Sigmoid colon (tissue), 6 donors: ENCODE measurements at regions not wholly inside any gene's neighbourhood (a gene's known extent, or its start where the extent isn't known, plus 50 kb on each side); places are given as distances from the start of the nearest gene placed in this dataset.

Experiments used
- DNase-seq: peaks from one replicate; pipeline ENCODE4 v3.0.0-alpha.2; 2019
- H3K27ac ChIP-seq, 4 donors: fragments of 200-600 bp; sonication (generic); one replicate each; pipeline ENCODE4 v1.5.1; 2016 to 2019; ENCODE audit warnings: mild to moderate bottlenecking in 1 of 4
- H3K27me3 ChIP-seq, 3 donors: fragments of 200-600 bp; sonication (generic); one replicate each; pipeline ENCODE4 v1.5.1; 2019; ENCODE audit warnings: mild to moderate bottlenecking in 1 of 3
- H3K36me3 ChIP-seq, 4 donors: fragments of 200-600 bp; sonication (generic); one replicate each; pipeline ENCODE4 v1.5.1; 2016 to 2019
- H3K4me1 ChIP-seq, 4 donors: fragments of 200-600 bp; sonication (generic); one replicate each; pipeline ENCODE4 v1.5.1; 2017 to 2019
- H3K4me3 ChIP-seq, 4 donors: fragments of 200-600 bp; sonication (generic); one replicate each; pipeline ENCODE4 v1.5.1; 2017 to 2019; ENCODE audit warnings: mild to moderate bottlenecking in 2 of 4, moderate library complexity in 1 of 4
- H3K9me3 ChIP-seq, 4 donors: fragments of 200-600 bp in 3 of 4; sonication (generic) in 3 of 4; one replicate each; pipeline versions ENCODE4 v1.5.1 to v1.6.1; 2013 to 2019
- EP300 ChIP-seq, 4 donors: sonication (generic); formaldehyde crosslinking; IDR thresholded peaks; one replicate each; pipeline ENCODE4 v1.6.1; 2017; ENCODE audit warnings: antibody characterized with exemption in 4 of 4
- POLR2A ChIP-seq, 2 donors: fragments of 450-650 bp; IDR thresholded peaks; one replicate each; pipeline ENCODE4 v1.6.1; 2016; ENCODE audit warnings: antibody characterized with exemption in 2 of 2, mild to moderate bottlenecking in 2 of 2, moderate library complexity in 2 of 2
- POLR2AphosphoS5 ChIP-seq, 4 donors: sonication (generic); formaldehyde crosslinking; IDR thresholded peaks; one replicate each; pipeline ENCODE4 v1.6.1; 2017; ENCODE audit warnings: antibody characterized with exemption in 4 of 4
- WGBS, 2 donors: extraction: QIAGEN DNeasy Blood & Tissue Kit; methylation state at CpG; one replicate each; pipeline ENCODE4 v1.1.7; 2013; 5-methylcytosine and 5-hydroxymethylcytosine counted together
- intact Hi-C: fragments of 100-400 bp; cut with DNase I; formaldehyde crosslinking; loops from one replicate; pipeline ENCODE4 v1.15.1; 2023
- TF ChIP-seq, protein P1 (sequence below), 4 experiments: fragments of 450-650 bp in 3 of 4; fragments of 200-600 bp in 1 of 4; IDR thresholded peaks; one replicate each; pipeline ENCODE4 v1.5.1; 2016 to 2019; ENCODE audit warnings: antibody characterized with exemption in 4 of 4, mild to moderate bottlenecking in 3 of 4, moderate library complexity in 2 of 4
- donor health status: healthy with polysubstance abuse.
- donor health status: healthy.

DNA sequence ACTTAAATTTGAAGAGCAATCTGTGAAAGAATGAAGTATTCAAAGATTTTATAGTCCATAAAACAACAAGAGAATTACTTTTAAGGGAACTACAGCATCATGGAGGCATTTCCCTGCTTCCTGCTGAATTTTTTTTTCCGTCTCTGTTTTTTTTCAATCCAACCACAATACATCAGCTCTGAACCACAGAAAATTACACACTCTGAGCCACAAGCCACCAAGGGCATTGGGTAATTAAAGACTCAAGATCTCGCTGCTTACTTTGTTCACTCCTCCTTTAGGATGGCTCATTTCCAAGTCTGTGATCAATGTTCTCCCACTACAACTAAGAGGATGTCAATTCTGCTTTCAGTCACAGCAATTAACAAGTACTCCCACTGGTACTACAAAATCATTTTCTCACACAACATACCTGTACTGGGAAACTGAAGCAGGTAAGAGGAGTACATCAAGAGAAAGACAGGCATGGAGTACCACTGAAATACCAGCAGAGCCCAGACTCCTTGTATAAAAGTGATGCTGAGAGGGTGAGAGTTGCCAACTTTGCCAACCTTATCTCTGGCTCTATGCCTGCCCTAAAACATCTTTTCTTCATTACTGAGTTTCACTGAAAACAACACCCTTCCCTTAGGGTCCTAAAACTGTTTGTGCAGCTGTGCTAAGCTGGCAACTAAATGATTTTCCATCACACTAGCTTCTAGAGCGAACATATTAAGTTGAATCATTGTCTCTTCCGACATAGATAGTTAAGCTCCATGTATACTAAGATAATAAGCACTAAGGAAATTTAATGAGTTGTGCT is 105.8 kb upstream of the MAGEB18 start:
- Histone ChIP-seq H3K4me3 (no peak overlapping the region), H3K9me3 (no peaks in the 10 kb centered on the region), H3K27me3 (no peaks in the 10 kb centered on the region), H3K36me3 (no peaks in the 10 kb centered on the region), H3K27ac (no peak overlapping the region), H3K4me1 (no peaks in the 10 kb centered on the region)
- TF ChIP-seq POLR2AphosphoS5 (IDR thresholded peaks at IDR 0.05) (no peak), EP300 (IDR thresholded peaks at IDR 0.05) (no peak), POLR2A (IDR thresholded peaks at IDR 0.05) (no peak)
- no peak for DNase-seq
- WGBS, 2 donors: 59 to 77% methylated on average over 4 of the region's 4 CpGs
- intact Hi-C loops: no loop called here

DNA sequence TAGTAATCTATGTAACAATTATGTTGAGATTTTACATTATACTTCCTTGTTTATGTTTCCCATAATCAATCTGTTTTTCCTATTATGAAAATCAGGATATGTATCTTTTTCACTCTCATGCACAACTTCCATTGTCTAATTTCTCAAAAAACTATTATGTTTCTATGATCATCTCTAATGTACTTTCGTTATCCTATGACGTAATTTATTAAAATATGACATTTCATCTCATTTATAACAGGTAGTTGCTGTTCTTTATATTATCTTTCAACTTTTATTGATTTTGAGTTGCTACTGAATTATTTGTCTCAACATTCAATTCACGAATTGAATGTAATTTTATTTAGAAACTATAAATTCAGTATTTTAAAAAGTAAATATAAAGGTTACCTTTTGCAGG is 100.8 kb upstream of the MAGEB18 start:
- 87 to 89% methylated on average over 3 of the region's 3 CpGs for WGBS, 2 donors
- DNase-seq: no peak
- TF ChIP-seq EP300 (IDR thresholded peaks at IDR 0.05) (no peak), POLR2AphosphoS5 (IDR thresholded peaks at IDR 0.05) (no peak), POLR2A (IDR thresholded peaks at IDR 0.05) (no peak)
- TF ChIP-seq, protein P1, sequence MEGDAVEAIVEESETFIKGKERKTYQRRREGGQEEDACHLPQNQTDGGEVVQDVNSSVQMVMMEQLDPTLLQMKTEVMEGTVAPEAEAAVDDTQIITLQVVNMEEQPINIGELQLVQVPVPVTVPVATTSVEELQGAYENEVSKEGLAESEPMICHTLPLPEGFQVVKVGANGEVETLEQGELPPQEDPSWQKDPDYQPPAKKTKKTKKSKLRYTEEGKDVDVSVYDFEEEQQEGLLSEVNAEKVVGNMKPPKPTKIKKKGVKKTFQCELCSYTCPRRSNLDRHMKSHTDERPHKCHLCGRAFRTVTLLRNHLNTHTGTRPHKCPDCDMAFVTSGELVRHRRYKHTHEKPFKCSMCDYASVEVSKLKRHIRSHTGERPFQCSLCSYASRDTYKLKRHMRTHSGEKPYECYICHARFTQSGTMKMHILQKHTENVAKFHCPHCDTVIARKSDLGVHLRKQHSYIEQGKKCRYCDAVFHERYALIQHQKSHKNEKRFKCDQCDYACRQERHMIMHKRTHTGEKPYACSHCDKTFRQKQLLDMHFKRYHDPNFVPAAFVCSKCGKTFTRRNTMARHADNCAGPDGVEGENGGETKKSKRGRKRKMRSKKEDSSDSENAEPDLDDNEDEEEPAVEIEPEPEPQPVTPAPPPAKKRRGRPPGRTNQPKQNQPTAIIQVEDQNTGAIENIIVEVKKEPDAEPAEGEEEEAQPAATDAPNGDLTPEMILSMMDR (IDR thresholded peaks at IDR 0.05): no peak
- intact Hi-C loops: no loop called here
- no peaks in the 10 kb centered on the region for H3K4me1 ChIP-seq
- H3K9me3 ChIP-seq: no peaks in the 10 kb centered on the region
- H3K4me3 ChIP-seq: no peak overlapping the region
- no peaks in the 10 kb centered on the region for H3K27me3 ChIP-seq
- no peak overlapping the region for H3K27ac ChIP-seq
- H3K36me3 ChIP-seq: no peaks in the 10 kb centered on the region

DNA sequence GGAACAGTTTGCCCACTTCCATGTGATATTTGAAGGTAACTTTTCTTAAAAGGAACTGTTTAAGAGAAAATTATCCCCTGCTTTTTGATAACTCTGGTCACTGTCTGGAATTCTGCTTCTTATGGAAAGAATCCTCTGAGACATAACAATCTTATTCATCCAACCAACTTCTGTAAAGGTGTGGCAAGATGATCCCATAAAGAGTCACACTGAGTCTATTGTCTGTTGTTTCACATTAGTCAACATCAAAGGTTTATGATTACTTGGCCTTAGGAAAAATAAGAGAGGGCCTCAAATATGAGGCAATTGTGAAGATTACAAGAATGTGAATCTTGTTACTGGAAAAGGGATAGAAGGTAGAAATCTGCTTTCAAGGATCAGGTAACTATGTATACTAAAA is 88.0 kb upstream of the MAGEB18 start:
- no peaks in the 10 kb centered on the region for H3K4me1 ChIP-seq
- no peak overlapping the region for H3K27ac ChIP-seq
- no peaks in the 10 kb centered on the region for H3K9me3 ChIP-seq
- H3K27me3 ChIP-seq: no peaks in the 10 kb centered on the region
- no peak for DNase-seq
- intact Hi-C loops: no loop called here
- H3K36me3 ChIP-seq: no peaks in the 10 kb centered on the region
- no peak for TF ChIP-seq POLR2AphosphoS5 (IDR thresholded peaks at IDR 0.05)
- no peak for TF ChIP-seq EP300 (IDR thresholded peaks at IDR 0.05)
- TF ChIP-seq, protein P1 (IDR thresholded peaks at IDR 0.05): no peak
- no peak for TF ChIP-seq POLR2A (IDR thresholded peaks at IDR 0.05)
- no peak overlapping the region for H3K4me3 ChIP-seq

DNA sequence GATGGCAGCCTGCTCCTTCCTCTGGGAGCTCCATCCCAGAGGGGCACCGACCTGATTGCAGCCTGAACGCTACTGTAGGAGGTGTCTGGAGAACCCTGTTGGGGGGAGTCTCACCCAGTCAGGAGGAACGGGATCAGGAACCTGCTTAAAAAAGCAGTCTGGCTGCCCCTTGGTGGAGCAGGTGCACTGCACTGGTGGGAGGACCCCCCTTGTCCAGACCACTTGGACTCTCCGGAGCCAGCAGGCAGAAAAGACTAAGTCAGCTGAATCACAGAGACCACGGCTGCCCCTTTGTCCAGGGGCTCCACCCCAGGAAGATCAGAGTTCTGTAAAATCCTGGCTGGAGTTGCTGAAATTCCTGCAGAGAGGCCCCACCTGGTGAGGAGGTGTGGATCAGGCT is 67.3 kb upstream of the MAGEB18 start:
- Histone ChIP-seq H3K27ac (no peak overlapping the region), H3K4me1 (no peaks in the 10 kb centered on the region), H3K36me3 (no peaks in the 10 kb centered on the region), H3K4me3 (no peak overlapping the region), H3K27me3 (no peaks in the 10 kb centered on the region), H3K9me3 (no peaks in the 10 kb centered on the region)
- intact Hi-C loops: no loop called here
- TF ChIP-seq, protein P1 (IDR thresholded peaks at IDR 0.05): no peak
- DNase-seq: no peak
- 77 to 81% methylated on average over 5 of the region's 5 CpGs for WGBS, 2 donors

DNA sequence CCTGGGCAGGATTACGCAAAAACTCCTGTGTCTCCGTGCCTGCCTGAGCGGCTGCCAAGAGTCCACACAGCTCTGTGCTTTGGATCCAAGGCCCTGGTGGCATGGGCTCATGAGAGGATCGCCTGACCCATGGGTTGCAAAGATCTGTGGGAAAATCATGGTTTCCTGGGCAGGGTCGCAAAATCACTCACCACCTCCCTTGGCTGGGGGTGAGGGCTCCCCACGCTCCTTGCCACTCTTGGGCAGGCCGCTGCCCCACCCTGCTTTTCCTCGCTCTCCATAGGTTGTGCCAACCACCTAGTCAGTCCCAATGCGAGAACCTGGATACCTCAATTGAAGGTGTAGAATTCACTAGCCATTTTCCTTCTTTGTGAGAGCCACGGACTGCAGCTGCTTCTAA is 66.5 kb upstream of the MAGEB18 start:
- WGBS, 2 donors: 87% methylated on average over 10 of the region's 10 CpGs
- H3K9me3 ChIP-seq: no peaks in the 10 kb centered on the region
- H3K4me3 ChIP-seq: no peak overlapping the region
- H3K27me3 ChIP-seq: no peaks in the 10 kb centered on the region
- no peaks in the 10 kb centered on the region for H3K4me1 ChIP-seq
- TF ChIP-seq POLR2AphosphoS5 (IDR thresholded peaks at IDR 0.05): no peak
- no peak for TF ChIP-seq EP300 (IDR thresholded peaks at IDR 0.05)
- TF ChIP-seq, protein P1 (IDR thresholded peaks at IDR 0.05): no peak
- no peak for TF ChIP-seq POLR2A (IDR thresholded peaks at IDR 0.05)
- H3K27ac ChIP-seq: no peak overlapping the region
- intact Hi-C loops: no loop called here
- no peak for DNase-seq
- no peaks in the 10 kb centered on the region for H3K36me3 ChIP-seq
